ENCODE measurements at regions not wholly inside any gene's neighbourhood (a gene's known extent, or its start where the extent isn't known, plus 50 kb on each side); places are given as distances from the start of the nearest gene placed in this dataset.

DNA sequence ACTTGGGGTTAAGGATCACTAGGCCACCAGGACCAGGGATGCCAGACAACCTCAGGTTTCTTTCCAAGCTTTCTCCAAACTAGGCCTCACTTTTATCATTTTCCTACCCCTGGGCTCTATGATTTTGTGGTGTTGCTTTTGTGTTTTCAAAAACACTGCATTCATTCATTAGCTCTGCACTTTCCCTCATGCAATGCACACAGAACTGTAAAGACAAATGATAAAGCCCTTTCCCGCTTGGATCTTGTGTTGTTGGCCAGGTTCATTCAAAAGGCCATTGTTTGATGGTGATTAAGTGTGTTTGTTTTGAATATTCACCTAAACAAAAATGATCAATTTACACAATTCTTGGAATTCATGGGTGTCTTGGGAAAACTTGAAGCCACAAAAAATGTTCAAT, 210.7 kb upstream of the TNP1 start:
- Histone ChIP-seq H3K9me3 (no peaks in the 10 kb centered on the region), H3K27ac (no peak overlapping the region), H3K4me3 (no peak overlapping the region), H3K36me3 (no peaks in the 10 kb centered on the region), H3K27me3 (peaks cover 0 to 6% (median 0%) of the 10 kb centered on the region in 4 donors), H3K4me1 (peaks cover 0 to 6% (median 3%) of the 10 kb centered on the region in 3 donors)
- no peak for DNase-seq
- intact Hi-C loops (cut with DNase I): no loop called here
- TF ChIP-seq, protein P1, sequence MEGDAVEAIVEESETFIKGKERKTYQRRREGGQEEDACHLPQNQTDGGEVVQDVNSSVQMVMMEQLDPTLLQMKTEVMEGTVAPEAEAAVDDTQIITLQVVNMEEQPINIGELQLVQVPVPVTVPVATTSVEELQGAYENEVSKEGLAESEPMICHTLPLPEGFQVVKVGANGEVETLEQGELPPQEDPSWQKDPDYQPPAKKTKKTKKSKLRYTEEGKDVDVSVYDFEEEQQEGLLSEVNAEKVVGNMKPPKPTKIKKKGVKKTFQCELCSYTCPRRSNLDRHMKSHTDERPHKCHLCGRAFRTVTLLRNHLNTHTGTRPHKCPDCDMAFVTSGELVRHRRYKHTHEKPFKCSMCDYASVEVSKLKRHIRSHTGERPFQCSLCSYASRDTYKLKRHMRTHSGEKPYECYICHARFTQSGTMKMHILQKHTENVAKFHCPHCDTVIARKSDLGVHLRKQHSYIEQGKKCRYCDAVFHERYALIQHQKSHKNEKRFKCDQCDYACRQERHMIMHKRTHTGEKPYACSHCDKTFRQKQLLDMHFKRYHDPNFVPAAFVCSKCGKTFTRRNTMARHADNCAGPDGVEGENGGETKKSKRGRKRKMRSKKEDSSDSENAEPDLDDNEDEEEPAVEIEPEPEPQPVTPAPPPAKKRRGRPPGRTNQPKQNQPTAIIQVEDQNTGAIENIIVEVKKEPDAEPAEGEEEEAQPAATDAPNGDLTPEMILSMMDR (IDR thresholded peaks at IDR 0.05): no peak
- TF ChIP-seq POLR2A (IDR thresholded peaks at IDR 0.05): no peak
- WGBS, 2 donors: 75 to 100% methylated on average over 1 of the region's 1 CpG

GRCh38 chr2:217070043-217070430, 210.2 kb upstream of the TNP1 start:
- H3K27me3 ChIP-seq: peaks cover 0 to 6% (median 0%) of the 10 kb centered on the region in 4 donors
- H3K27ac ChIP-seq: no peak overlapping the region
- H3K4me1 ChIP-seq: peaks cover 0 to 3% (median 2%) of the 10 kb centered on the region in 3 donors
- H3K36me3 ChIP-seq: no peaks in the 10 kb centered on the region
- intact Hi-C loops (cut with DNase I): no loop called here
- H3K4me3 ChIP-seq: no peak overlapping the region
- DNase-seq: no peak
- no peak for TF ChIP-seq POLR2A (IDR thresholded peaks at IDR 0.05)
- TF ChIP-seq, protein P1 (IDR thresholded peaks at IDR 0.05): no peak
- H3K9me3 ChIP-seq: no peaks in the 10 kb centered on the region
- WGBS, 2 donors: 75 to 90% methylated on average over 5 to 9 of the region's 9 CpGs

GRCh38 chr2:217069263-217070042, 209.6 kb upstream of the TNP1 start:
- intact Hi-C loops (cut with DNase I): no loop called here
- no peaks in the 10 kb centered on the region for H3K36me3 ChIP-seq
- no peaks in the 10 kb centered on the region for H3K9me3 ChIP-seq
- no peak for DNase-seq
- 90 to 96% methylated on average over 7 of the region's 7 CpGs for WGBS, 2 donors
- H3K27ac ChIP-seq: no peak overlapping the region
- H3K4me3 ChIP-seq: no peak overlapping the region
- peaks cover 0 to 6% (median 3%) of the 10 kb centered on the region in 3 donors for H3K4me1 ChIP-seq
- TF ChIP-seq POLR2A (IDR thresholded peaks at IDR 0.05): no peak
- TF ChIP-seq, protein P1 (IDR thresholded peaks at IDR 0.05): no peak
- H3K27me3 ChIP-seq: peaks cover 0 to 6% (median 0%) of the 10 kb centered on the region in 4 donors

DNA sequence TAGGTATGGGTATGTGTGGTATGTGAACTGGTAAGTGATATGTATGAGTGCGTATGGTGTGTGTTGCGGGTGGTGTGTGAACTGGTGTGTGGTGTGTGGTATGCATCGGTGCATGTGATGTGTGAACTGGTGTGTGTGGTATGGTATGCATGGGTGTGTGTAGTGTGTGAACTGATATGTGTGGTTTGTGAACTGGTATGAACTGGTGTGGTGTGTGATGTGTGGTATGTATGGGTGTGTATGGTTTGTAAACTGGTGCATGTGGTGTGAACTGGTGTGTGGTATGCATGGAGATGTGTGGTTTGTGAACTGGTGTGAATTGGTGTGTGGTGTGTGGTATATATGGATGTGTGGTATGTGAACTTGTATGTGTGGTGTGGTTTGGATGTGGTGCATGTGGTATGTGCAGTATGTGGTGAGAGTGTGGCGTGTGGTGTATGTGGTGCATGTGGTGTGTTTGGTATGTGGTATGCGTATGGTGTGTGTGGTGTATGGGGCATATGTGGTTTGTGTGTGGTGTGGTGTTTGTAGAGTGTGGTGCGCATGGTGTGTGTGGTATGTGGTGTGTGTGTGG, 208.9 kb upstream of the TNP1 start:
- intact Hi-C loops (cut with DNase I): no loop called here
- H3K36me3 ChIP-seq: no peaks in the 10 kb centered on the region
- no peak overlapping the region for H3K4me3 ChIP-seq
- H3K27me3 ChIP-seq: peaks cover 0 to 6% (median 0%) of the 10 kb centered on the region in 4 donors
- TF ChIP-seq, protein P1 (IDR thresholded peaks at IDR 0.05): no peak
- no peak for TF ChIP-seq POLR2A (IDR thresholded peaks at IDR 0.05)
- 86 to 95% methylated on average over 6 of the region's 6 CpGs for WGBS, 2 donors
- H3K27ac ChIP-seq: no peak overlapping the region
- H3K4me1 ChIP-seq: peaks cover 0 to 13% (median 3%) of the 10 kb centered on the region in 3 donors
- H3K9me3 ChIP-seq: no peaks in the 10 kb centered on the region
- DNase-seq: no peak

DNA sequence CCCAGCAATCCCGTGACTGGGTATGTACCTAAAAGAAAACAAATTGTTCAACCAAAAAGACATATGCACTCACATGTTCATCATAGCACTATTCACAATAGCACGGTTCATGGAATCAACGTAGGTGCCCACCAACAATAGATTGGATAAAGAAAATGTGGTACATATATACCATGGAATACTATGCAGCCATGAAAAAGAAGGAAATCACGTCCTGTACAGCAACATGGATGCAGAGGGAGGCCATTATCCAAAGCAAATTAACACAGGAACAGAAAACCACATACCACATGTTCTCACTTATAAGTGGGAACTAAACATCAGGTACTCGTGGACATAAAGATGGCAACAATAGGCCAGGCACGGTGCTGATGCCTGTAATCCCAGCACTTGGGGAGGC, 207.9 kb upstream of the TNP1 start:
- Histone ChIP-seq H3K36me3 (no peaks in the 10 kb centered on the region), H3K27me3 (peaks cover 0 to 6% (median 0%) of the 10 kb centered on the region in 4 donors), H3K4me3 (no peak overlapping the region), H3K27ac (no peak overlapping the region), H3K4me1 (peaks cover 0 to 13% (median 3%) of the 10 kb centered on the region in 3 donors), H3K9me3 (no peaks in the 10 kb centered on the region)
- DNase-seq: no peak
- intact Hi-C loops (cut with DNase I): no loop called here
- TF ChIP-seq POLR2A (IDR thresholded peaks at IDR 0.05): no peak
- TF ChIP-seq, protein P1 (IDR thresholded peaks at IDR 0.05): no peak
- WGBS, 2 donors: 85 to 91% methylated on average over 6 of the region's 6 CpGs
